CD14-positive monocyte (primary cell): ENCODE measurements at regions not wholly inside any gene's neighbourhood (a gene's known extent, or its start where the extent isn't known, plus 50 kb on each side); places are given as distances from the start of the nearest gene placed in this dataset.

Experiments used
- DNase-seq, 3 donors: peaks; one replicate each; pipeline ENCODE4 v3.0.0-alpha.2; 2011 to 2022
- H2AFZ ChIP-seq: 2 replicates; pipeline ENCODE4 v1.6.0; 2012; ENCODE audit warnings: mild to moderate bottlenecking, low read depth, low read length, inconsistent platforms; ENCODE audit not compliant: insufficient read depth, poor library complexity, severe bottlenecking
- H3K27ac ChIP-seq, 2 donors: 1 replicate in 1 of 2; 2 replicates in 1 of 2; pipeline ENCODE4 v1.5.1; 2012 to 2013; ENCODE audit warnings: low read length in 2 of 2, control low read depth in 1 of 2, inconsistent platforms in 1 of 2, low read depth in 1 of 2, mild to moderate bottlenecking in 1 of 2
- H3K27me3 ChIP-seq, 2 donors: one replicate each; pipeline versions ENCODE4 v1.6.0 to v1.6.1; 2011 to 2013; ENCODE audit warnings: low read length in 2 of 2; ENCODE audit not compliant: control insufficient read depth in 2 of 2, insufficient read depth in 2 of 2
- H3K36me3 ChIP-seq, 2 donors: replicated peaks in 1 of 2; 1 replicate in 1 of 2; 2 replicates in 1 of 2; pipeline versions ENCODE4 v1.5.1 to v1.6.1; 2012 to 2013; ENCODE audit warnings: low read length in 2 of 2, control low read depth in 1 of 2, inconsistent platforms in 1 of 2, mild to moderate bottlenecking in 1 of 2; ENCODE audit not compliant: insufficient read depth in 2 of 2, control insufficient read depth in 1 of 2
- H3K4me1 ChIP-seq, 2 donors: 1 replicate in 1 of 2; 2 replicates in 1 of 2; pipeline versions ENCODE4 v1.5.1 to v1.6.1; 2012 to 2013; ENCODE audit warnings: low read length in 2 of 2, control low read depth in 1 of 2, inconsistent platforms in 1 of 2, mild to moderate bottlenecking in 1 of 2, moderate library complexity in 1 of 2; ENCODE audit not compliant: insufficient read depth in 2 of 2, control insufficient read depth in 1 of 2
- H3K4me2 ChIP-seq: replicated peaks from 2 replicates; pipeline ENCODE3; 2012; ENCODE audit warnings: low read length, moderate library complexity, mild to moderate bottlenecking; ENCODE audit not compliant: poor library complexity, severe bottlenecking; ENCODE audit errors: extremely low read depth
- H3K4me3 ChIP-seq, 3 experiments: fragments of 200-600 bp in 1 of 3; sonication (generic) in 1 of 3; replicated peaks in 1 of 3; 1 replicate in 2 of 3; 2 replicates in 1 of 3; pipeline ENCODE4 v1.5.1; 2011 to 2013; ENCODE audit warnings: low read length in 3 of 3, mild to moderate bottlenecking in 3 of 3, control low read depth in 2 of 3, low read depth in 2 of 3, inconsistent platforms in 1 of 3, moderate library complexity in 1 of 3
- H3K79me2 ChIP-seq: 2 replicates; pipeline ENCODE4 v1.6.0; 2012; ENCODE audit warnings: mild to moderate bottlenecking, control low read depth, inconsistent platforms, low read length, moderate library complexity; ENCODE audit not compliant: insufficient read depth
- H3K9ac ChIP-seq: 2 replicates; pipeline ENCODE4 v1.6.0; 2017; ENCODE audit warnings: low read length, mild to moderate bottlenecking; ENCODE audit not compliant: insufficient read depth, poor library complexity, severe bottlenecking
- H3K9me3 ChIP-seq, 2 donors: replicated peaks in 1 of 2; 1 replicate in 1 of 2; 2 replicates in 1 of 2; pipeline versions ENCODE4 v1.5.1 to v1.6.1; 2012 to 2013; ENCODE audit warnings: low read length in 2 of 2, control low read depth in 1 of 2; ENCODE audit not compliant: control insufficient read depth in 1 of 2, insufficient read depth in 1 of 2
- H4K20me1 ChIP-seq: 2 replicates; pipeline ENCODE4 v1.6.0; 2012; ENCODE audit warnings: mild to moderate bottlenecking, low read length, control low read depth, moderate library complexity; ENCODE audit not compliant: insufficient read depth
- H3K27ac Mint-ChIP-seq, 7 donors: one replicate each; pipeline ENCODE4 v1.8.0; 2020; ENCODE audit warnings: mild to moderate bottlenecking in 7 of 7, mixed read lengths in 7 of 7, moderate library complexity in 6 of 7, inconsistent platforms in 2 of 7
- H3K27me3 Mint-ChIP-seq, 3 donors: one replicate each; pipeline ENCODE4 v1.8.0; 2021 to 2022; ENCODE audit warnings: low read depth in 3 of 3, mild to moderate bottlenecking in 3 of 3, mixed read lengths in 3 of 3, moderate library complexity in 3 of 3, inconsistent platforms in 1 of 3
- H3K36me3 Mint-ChIP-seq, 2 donors: one replicate each; pipeline ENCODE4 v1.8.0; 2020; ENCODE audit warnings: mixed read lengths in 2 of 2, inconsistent platforms in 1 of 2, mild to moderate bottlenecking in 1 of 2
- H3K4me1 Mint-ChIP-seq: one replicate; pipeline ENCODE4 v1.8.0; 2020; ENCODE audit warnings: mild to moderate bottlenecking, mixed read lengths
- H3K4me3 Mint-ChIP-seq, 2 donors: one replicate each; pipeline ENCODE4 v1.8.0; 2020; ENCODE audit warnings: mild to moderate bottlenecking in 2 of 2, mixed read lengths in 2 of 2, moderate library complexity in 1 of 2
- H3K9me3 Mint-ChIP-seq, 7 donors: one replicate each; pipeline ENCODE4 v1.8.0; 2020 to 2022; ENCODE audit warnings: mixed read lengths in 7 of 7, mild to moderate bottlenecking in 6 of 7, moderate library complexity in 6 of 7, inconsistent platforms in 2 of 7
- WGBS: methylation state at CpG from one replicate; pipeline ENCODE4 v1.1.5; 2013; ENCODE audit warnings: missing lambda C conversion rate; ENCODE audit not compliant: insufficient coverage; 5-methylcytosine and 5-hydroxymethylcytosine counted together
- intact Hi-C, 2 donors: fragments of 100-400 bp; cut with micrococcal nuclease; formaldehyde crosslinking; loops; one replicate each; pipeline versions ENCODE4 v1.15.0 to v1.15.1; 2023
- TF ChIP-seq, protein P1 (sequence below): fragments of 200-600 bp; IDR thresholded peaks from one replicate; pipeline ENCODE4 v1.8.0; 2022; ENCODE audit warnings: antibody characterized with exemption, mild to moderate bottlenecking

DNA sequence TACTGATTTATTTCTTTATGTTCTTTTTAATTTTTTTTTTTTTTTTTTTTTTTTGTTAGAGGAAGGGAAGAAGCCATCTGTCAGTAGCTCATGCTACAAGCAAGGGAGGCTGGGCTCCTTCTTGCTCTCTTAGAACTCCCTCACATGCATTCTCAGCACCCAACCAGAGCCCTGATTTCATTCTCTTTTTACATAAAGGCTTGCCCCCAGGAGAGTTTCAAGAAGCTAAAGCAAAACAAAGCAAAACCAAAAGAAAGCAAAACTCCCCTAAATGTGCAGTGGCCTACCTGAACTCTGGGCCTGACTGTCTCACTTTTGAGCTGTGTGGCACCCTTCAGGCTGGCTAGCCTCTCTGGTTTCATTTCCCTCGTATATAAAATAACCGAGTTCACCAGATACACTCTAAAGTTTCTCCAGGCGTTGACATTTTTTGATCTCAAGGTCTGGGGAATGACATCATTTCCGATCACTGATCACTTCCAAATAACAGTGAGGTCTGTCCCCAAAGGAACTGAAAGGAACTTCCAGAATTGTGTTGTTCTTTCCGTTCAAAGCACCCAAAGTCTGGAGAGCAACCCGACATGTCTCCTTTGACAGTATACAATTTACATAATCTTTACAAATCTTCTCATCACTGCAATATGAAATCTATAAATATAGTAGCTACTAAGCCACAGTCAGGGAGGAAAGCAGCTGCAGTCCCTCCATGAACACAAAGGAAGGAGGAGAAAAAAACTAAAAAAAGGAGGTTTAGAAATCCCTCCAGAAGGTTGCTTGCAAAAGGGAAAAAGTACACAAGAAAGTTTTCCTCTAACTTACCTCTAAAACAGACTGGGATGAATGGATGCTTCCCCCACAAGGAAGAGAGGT, 145.6 kb upstream of the NCK2 start:
- WGBS, result 84% methylated on average over 4 of the region's 6 CpGs

More for the DNA sequence above, 145.6 kb upstream of the NCK2 start:
- no peaks in the 10 kb centered on the region for H3K9me3 ChIP-seq
- no peak overlapping the region for H2AFZ ChIP-seq
- H3K27me3 Mint-ChIP-seq, result peaks cover 0 to 3% (median 3%) of the 10 kb centered on the region in 3 donors
- no peaks in the 10 kb centered on the region for H3K4me1 ChIP-seq
- no peak overlapping the region for H3K27ac ChIP-seq
- TF ChIP-seq, protein P1, sequence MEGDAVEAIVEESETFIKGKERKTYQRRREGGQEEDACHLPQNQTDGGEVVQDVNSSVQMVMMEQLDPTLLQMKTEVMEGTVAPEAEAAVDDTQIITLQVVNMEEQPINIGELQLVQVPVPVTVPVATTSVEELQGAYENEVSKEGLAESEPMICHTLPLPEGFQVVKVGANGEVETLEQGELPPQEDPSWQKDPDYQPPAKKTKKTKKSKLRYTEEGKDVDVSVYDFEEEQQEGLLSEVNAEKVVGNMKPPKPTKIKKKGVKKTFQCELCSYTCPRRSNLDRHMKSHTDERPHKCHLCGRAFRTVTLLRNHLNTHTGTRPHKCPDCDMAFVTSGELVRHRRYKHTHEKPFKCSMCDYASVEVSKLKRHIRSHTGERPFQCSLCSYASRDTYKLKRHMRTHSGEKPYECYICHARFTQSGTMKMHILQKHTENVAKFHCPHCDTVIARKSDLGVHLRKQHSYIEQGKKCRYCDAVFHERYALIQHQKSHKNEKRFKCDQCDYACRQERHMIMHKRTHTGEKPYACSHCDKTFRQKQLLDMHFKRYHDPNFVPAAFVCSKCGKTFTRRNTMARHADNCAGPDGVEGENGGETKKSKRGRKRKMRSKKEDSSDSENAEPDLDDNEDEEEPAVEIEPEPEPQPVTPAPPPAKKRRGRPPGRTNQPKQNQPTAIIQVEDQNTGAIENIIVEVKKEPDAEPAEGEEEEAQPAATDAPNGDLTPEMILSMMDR, result no peak
- no peaks in the 10 kb centered on the region for H3K27me3 ChIP-seq
- H3K4me3 Mint-ChIP-seq, result no peak overlapping the region
- H4K20me1 ChIP-seq, result no peaks in the 10 kb centered on the region
- no peak overlapping the region for H3K4me3 ChIP-seq
- H3K36me3 ChIP-seq, result no peaks in the 10 kb centered on the region
- no peak overlapping the region for H3K9ac ChIP-seq
- H3K4me2 ChIP-seq, result no peak overlapping the region
- no peak overlapping the region for H3K27ac Mint-ChIP-seq
- no peaks in the 10 kb centered on the region for H3K79me2 ChIP-seq
- no peaks in the 10 kb centered on the region for H3K36me3 Mint-ChIP-seq
- H3K9me3 Mint-ChIP-seq, result peaks cover 0 to 3% (median 0%) of the 10 kb centered on the region in 7 donors
- no peak for DNase-seq
- intact Hi-C loops, result no loop called here
- H3K4me1 Mint-ChIP-seq, result no peaks in the 10 kb centered on the region
